GM18909 (cell line): ENCODE measurements at regions not wholly inside any gene's neighbourhood (a gene's known extent, or its start where the extent isn't known, plus 50 kb on each side); places are given as distances from the start of the nearest gene placed in this dataset.
"Not testable (repeated sequence)": the region's sequence is repeated elsewhere in the genome, so short reads cannot be mapped to it uniquely, and the experiment has no call there.

ENCODE experiments used
- ATAC-seq: cut with Tn5 transposase; IDR thresholded peaks from one replicate; pipeline ENCODE4 v1.9.1; 2021; ENCODE audit warnings: mild to moderate bottlenecking; ENCODE audit not compliant: unreplicated experiment, poor library complexity

GRCh38 chrX:131818297-131818936 lies 204.7 kb upstream of the STK26 start:
- ATAC-seq = no peak

GRCh38 chrX:131821945-131822622 lies 201.0 kb upstream of the STK26 start:
- peak; percentile 78 for ATAC-seq

- ATAC-seq = peak; percentile 17
Measured at GRCh38 chrX:131826572-131826971, 196.5 kb upstream of the STK26 start.

- ATAC-seq = peak; percentile 65
Measured at GRCh38 chrX:131827935-131828334, 195.2 kb upstream of the STK26 start.

- ATAC-seq = no peak
Measured at GRCh38 chrX:131828482-131828881, 194.6 kb upstream of the STK26 start.

GRCh38 chrX:131830400-131831184 lies 192.5 kb upstream of the STK26 start:
- ATAC-seq = peak; percentile 70

- ATAC-seq = no peak
Measured at GRCh38 chrX:131831185-131831520, 191.9 kb upstream of the STK26 start.

GRCh38 chrX:131836161-131836560 lies 186.9 kb upstream of the STK26 start:
- no peak for ATAC-seq

DNA sequence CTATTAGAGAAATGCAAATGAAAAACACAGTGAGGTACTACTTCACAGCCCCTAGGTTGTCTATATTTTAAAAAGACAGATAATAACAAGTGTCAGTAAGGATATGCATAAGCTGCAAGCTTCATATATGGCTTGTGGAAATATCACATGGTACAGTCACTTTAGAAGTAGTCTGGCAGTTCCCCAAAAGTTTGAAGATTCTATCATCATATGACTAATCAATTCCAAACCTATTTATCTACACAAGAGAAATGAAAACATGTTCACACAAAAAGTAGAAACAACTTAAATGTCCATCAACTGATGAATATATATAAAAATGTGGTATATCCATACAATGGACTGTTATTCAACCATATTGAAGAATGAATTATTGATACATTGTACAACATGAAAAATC lies 185.8 kb upstream of the STK26 start:
- no peak for ATAC-seq

DNA sequence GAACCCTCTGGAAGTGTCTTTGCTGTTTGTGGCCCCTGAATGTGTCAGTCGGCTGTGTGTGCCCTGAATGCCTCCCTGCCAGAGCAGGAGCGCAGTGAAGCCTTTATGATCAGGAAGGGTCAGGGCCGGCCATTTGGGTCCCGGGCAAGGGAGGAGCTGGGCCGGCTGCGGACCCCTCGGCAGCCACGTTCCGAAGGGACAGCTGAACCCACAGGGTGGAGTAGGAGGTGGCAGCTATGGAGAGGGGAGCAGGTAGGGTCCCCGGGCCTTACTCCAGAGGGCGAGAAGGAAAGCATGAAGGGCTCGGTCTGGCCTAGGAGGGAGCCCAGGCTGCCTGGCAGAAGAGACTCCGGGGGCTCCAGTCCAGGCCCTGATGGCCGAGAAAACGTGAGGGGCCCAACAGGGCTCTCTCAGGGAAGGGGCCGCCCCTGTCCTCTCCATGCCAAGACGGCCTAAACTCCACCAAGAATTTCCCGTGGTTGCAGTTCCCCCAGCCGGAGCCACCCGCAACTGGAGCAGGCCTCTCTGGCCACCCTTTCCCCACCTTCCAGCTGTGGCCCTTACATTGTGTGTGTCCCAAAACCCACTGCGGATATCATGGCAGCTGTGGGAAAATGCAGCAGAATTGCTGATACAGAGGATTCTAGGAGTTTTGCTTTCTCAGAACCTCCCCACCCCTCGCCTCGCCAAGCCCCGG lies 182.2 kb upstream of the STK26 start:
- ATAC-seq = peak; percentile 26

DNA sequence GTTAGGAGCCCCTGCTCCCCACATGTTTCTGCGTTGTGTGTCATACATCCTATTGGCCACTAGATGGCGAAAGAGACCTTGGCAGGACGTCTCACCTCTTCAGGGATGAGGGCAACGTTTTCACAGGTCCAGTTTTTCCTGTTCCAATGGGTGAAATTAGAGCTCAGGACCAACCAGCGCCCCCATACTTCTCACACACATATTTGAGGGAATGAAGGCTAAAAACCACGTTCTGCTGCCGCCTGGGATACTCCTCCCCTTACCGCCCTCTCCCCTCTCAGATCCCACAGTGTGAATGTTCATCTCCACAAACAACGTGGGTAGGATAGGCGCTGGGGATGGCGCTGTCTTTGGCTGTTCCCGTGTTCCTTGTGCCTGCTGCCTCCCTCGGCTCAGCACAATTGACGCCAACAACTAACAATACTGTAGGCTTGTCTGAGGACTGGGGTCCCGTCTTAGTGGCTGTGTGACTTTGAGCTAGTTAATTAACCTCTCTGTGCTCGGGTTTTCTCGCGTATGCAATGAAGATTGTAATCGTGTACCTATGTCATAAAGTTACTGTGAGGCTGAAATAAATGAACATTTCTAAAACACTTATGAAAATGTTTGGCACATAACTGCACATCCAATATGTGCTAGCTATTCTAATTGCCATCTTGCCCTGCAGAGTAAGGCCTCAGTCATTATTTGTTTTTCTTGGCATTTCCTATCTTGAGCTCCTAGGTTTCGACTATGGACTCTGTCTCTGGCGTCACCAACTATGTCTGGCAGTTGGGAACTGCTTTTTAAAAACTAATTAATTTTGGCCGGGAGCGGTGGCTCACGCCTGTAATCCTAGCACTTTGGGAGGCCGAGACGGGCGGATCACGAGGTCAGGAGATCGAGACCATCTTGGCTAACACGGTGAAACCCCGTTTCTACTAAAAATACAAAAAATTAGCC lies 181.3 kb upstream of the STK26 start:
- ATAC-seq = peak; percentile 91

- no peak for ATAC-seq
Measured at GRCh38 chrX:131843987-131844386, 179.1 kb upstream of the STK26 start.

- ATAC-seq = no peak
Measured at GRCh38 chrX:131845201-131845600, 177.9 kb upstream of the STK26 start.

DNA sequence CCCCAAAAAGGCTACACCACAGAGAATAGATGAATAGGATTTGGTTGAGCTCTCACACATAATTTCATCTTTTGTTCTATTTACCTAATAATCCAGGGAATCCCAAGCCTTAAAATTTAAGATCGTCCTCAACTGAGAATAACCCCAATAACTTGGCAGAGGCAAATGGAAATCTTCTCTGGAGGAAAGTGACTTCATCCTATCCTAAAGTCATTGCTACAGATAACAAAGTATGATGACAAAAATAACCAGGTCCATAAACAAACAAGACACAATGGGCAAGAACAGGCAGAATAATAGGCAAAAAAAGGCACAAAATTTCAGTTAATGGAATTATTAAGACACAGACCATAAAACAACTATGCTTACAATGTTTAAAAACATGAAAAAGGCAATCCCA lies 177.3 kb upstream of the STK26 start:
- no peak for ATAC-seq

DNA sequence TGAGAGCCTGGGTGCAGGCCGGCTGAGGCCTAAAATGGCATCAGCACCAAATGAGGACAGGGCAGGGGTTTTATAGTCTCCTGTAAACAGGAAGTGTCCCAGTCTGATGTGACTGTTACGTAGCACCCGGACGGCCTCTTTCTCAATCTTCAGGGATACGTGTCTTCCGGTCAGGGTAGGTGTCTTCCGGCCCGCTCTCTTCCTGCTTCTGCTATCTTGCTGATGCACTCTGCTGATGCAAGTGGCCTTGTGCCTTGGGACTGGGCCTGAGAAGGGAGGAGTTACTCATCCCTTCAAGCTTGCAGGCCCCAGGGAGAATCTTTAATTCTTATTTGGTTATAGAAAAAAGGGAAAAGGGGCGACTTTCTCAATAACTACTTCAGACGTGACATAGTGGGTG lies 172.1 kb upstream of the STK26 start:
- ATAC-seq = not testable (repeated sequence)

- ATAC-seq = no peak
Measured at GRCh38 chrX:131853440-131853839, 169.7 kb upstream of the STK26 start.

DNA sequence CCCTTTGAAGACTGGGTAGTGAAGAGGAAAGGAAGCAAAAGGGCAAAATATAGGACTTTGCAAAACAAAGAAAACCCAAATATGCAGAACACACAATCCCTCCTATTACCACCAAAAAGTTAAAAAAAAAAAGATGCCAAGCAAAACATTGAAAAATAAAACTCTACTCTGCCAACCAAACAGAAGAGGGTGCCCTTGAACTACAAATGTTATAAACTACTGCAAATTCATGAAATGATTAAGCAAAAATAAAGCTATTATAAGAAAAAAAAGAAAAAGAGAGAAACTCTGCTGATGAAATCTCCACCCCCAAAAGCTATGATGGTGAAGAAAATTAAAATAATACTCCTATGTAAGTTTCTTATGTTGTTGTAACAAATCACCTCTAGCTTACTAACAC lies 168.5 kb upstream of the STK26 start:
- no peak for ATAC-seq

GRCh38 chrX:131861088-131861787 lies 161.9 kb upstream of the STK26 start:
- no peak for ATAC-seq

GRCh38 chrX:131862321-131862720 lies 160.8 kb upstream of the STK26 start:
- ATAC-seq = no peak
